ENCODE measurements at regions not wholly inside any gene's neighbourhood (a gene's known extent, or its start where the extent isn't known, plus 50 kb on each side); places are given as distances from the start of the nearest gene placed in this dataset.

DNA sequence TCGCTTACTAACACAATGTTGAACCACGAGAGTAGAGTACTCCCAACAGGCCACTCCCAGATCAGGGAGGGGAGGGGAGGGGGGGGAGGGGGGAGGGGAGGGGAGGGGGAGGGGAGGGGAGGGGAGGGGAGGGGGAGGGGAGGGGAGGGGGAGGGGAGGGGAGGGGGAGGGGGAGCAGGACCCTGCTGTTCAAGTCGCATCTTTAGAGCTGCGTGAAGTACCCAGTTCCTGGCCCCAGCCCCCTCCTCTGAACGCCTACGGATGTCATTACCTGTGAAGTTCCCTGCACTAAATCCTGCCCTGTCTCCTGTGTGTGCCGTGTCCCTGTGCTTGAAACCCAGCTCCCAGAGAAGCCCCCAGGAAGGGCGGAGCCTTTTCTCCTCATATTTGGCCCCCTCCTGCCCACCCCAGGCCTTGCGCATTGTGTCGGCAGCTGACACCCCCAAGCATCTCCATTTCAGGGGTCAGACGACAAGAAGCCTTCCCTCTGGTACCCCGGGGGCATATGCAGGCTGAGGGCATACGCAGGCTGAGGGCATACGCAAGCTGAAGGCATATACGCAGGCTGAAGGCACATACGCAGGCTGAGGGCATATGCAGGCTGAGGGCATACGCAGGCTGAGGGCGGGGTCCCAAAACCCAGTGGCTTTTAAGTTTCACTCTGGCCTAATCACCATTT is 330.2 kb downstream of the C16orf95 start:
- no peak for DNase-seq (ENCODE audit: extremely low read depth in 1 of 2, low read depth in 1 of 2)

DNA sequence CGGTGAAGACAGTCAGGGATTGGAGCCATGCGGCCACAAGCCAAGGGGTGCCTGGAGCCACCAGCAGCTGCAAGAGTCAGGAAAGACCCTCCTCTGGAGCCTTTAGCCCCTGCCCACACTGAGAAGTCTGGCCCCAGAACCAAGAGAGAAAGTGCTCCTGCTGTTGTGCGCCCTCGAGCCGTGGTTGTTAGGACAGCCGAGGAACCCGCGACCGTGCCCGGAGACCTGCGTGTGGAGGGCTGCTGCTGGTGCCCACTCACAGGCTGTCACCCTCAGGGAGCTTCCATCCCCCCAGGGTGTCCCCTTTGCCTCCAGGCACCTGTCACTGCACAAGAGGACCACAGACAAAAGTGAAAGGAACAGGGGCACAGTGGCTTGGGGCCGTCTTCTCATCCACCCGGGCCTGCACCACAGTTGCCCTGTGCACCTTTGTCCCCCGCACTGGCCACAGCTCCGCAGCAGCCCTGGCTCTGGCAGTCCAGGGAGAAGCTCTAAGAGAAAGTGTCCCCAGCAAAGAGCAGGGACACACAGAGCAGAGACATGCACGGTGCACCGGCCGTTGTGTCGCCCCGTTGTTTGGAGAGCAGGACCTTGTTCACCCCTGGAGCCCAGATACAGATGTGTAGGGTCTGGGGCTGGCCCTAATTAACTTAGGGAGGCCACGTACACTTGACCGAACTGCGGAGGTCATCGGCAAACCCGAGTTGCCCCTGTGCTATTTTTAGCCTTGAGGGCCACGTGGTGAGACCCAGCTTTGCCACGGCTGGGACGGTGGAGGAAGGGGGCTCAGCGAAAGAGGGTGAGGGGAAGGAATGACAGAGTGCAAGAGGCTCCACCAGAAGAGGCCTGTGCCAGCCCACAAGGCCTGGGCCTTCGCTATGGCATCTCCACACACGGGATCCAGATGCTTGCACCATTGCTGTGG is 329.2 kb downstream of the C16orf95 start:
- no peak for DNase-seq (ENCODE audit: extremely low read depth in 1 of 2, low read depth in 1 of 2)

DNA sequence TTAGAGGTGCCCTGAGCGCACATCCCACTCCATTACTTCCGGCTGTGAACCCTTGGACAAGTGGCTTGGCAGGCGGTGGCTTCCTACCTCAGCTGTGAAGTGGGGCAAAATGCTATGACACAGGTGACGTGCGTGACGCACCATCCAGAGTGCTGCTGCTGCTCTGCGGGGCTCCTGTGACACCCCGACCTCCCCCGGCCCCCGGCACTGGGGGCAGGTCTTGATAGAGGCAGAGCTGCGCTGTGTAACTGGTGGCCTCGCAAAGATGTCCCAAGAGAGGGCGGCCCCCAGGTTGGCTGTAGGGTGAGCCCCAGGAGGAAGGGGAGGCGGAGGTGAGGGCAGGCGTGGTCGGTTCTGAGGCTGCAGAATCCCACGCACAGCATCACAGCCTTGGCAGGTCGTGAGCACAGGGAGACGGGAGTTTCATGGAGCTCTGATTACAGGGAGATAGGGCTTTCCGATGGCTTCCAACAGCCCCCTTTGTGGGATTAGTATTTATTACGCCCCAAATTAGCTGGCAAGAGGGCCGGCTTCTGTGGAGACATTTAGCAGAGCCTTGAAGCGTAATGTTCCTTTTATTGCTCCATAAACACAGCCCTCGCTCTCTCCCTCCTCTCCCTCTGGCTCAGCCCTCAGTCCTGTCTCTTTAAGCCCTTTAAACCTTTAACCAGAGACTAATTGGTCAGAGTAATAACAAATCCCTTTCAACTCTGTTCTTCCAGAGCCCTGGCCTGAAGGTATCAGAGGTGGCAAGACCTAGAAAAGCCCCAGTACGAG is 328.1 kb downstream of the C16orf95 start:
- no peak for DNase-seq (ENCODE audit: extremely low read depth in 1 of 2, low read depth in 1 of 2)

DNA sequence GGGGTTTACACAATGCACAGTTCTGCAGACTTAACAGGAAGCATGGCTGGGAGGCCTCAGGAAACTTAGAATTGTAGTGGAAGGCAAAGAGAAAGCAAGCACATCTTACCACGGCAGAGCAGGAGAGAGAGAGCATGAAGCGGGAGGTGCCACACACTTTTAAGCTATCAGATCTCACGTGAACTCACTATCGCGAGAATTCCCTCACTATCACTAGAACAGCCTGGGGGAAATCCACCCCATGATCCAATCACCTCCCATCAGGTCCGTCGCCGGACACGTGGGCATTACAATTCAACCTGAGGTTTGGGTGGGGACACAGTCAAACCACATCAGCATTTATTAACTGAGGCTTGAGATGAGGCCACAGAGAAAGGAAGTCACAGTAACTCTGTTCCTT is 326.7 kb downstream of the C16orf95 start:
- no peak for DNase-seq (ENCODE audit: extremely low read depth in 1 of 2, low read depth in 1 of 2)

DNA sequence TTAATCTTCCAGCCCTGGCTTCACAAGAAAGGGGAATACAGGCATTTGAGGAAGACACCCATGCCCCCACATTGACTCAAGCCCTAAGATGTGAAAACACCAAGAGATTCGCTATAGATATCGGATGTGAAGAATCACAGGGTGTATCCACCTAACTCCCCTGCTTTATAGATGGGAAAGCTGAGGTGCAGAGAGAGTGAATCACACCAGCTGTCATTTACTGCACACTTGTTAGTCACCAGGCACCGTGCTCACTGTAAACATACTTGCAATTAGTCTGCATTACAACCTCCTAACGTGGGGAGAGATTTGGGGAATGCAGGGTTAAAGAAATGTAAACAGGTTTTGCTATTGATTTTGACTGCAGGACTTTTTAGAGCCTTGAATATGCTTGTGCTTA is 325.5 kb downstream of the C16orf95 start:
- no peak for DNase-seq (ENCODE audit: extremely low read depth in 1 of 2, low read depth in 1 of 2)

DNA sequence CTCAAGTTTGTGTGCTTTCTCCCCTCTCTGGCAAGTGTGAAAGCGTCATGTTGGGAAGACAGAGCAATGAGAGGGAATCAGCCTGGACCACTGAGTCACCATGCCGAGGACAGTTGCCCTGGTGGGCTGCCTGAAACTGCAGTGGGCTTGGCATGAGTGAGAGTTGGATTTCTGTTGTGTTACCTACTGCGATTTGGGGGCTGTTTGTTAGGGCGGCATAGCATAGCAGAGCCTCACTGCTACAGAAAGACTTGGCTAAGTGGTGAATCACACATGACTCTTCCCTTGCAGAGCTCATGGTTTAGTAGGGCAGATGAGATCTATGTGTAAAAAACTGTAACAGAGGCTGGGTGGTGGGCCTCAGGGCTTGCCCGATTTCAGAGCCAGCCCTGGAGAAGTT is 324.6 kb downstream of the C16orf95 start:
- DNase-seq (ENCODE audit: extremely low read depth in 1 of 2, low read depth in 1 of 2): no peak

DNA sequence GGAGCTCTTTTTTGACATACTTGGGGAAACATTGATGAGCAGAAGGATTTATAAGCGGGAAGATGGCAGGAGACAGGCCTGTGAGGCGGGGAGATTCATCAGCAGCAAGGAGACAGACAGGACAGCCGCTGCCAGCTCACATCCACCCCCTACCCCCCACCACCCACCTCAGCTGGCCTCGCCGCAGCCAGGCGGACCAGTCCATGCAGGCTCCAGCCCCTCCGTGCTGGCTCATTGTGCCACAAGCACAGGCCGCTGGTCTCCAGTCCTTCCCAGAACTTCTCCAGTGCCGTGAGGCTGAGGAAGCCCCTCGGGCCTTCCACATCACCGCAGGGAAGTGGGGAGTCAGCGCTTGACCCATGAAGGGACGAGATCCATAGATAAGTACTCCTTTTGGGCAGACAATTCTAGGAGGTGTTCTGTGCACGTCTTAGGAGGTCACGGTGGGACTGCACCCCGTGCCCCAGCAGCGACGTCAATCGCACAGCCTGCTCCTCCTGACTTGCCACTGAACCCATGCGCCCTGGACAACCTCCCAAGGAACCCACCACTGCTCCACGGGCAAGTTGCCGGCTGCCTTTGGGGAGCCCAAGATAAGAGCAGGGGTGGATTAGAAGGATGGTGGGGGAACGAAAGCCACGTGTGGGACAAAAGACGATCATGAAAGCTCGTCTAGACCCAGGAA is 323.6 kb downstream of the C16orf95 start:
- no peak for DNase-seq (ENCODE audit: extremely low read depth in 1 of 2, low read depth in 1 of 2)

DNA sequence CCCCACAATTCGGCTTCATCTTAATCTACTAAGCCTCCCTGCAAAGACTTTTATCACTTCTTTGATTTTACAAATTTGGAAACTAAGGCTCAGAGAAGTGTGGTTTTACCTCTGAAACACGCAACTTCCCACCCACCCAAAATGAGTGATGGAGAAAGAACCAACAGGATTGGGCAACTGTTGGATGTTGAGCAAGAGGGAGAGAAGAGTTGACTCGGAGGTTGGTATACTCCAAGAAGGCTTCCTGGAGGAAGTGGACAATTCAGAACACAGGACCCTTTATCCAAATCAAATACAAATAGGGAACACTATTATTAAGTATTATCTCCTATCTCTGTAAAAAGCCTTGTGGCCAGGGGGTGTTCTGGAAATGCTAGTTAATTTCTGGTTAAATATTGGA is 323.0 kb downstream of the C16orf95 start:
- no peak for DNase-seq (ENCODE audit: extremely low read depth in 1 of 2, low read depth in 1 of 2)

DNA sequence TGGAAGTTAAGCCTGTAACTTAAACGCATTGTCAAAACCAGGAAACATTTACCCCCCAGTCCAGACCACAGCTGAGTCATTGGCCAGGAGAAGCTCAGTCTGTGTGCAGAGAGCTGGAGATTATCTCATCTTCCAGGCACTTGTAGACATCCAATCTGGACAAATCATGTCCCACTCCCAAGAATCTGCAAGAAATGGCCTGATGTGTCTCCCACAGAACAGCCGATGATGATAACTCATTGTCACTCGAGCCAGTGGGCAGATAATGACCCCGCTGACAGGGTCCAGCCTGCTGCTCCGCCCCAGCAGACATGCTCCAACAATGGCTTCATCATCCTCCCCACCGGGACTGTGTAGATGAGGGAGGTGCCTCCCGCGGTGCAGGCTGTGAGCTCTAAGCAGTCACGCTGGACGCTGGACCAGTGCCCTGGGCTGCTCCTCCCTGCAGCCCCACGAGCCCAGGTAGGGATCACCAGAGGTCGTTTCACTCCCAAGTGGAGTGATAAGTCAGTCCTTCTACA is 322.5 kb downstream of the C16orf95 start:
- no peak for DNase-seq (ENCODE audit: extremely low read depth in 1 of 2, low read depth in 1 of 2)

DNA sequence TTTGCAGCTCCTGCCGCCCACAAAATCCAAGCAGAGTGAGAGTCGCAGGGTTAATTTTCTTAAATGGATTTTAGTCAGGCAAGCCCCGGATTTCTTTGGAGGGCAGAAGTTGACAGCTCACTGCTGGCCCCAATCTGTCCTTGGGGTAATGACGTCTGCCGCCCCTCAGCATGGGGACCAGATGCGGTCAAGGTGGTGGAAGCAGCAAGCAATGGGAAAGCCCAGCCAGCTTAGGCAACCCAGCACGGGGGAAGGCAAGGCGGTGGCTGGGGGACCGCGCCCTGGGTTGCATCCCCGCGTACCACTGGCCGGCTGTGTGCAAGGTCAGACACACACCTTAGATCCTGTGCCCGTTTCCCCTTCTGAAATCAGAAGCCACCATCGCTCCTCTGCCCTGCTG is 321.7 kb downstream of the C16orf95 start:
- DNase-seq (ENCODE audit: extremely low read depth in 1 of 2, low read depth in 1 of 2): no peak

DNA sequence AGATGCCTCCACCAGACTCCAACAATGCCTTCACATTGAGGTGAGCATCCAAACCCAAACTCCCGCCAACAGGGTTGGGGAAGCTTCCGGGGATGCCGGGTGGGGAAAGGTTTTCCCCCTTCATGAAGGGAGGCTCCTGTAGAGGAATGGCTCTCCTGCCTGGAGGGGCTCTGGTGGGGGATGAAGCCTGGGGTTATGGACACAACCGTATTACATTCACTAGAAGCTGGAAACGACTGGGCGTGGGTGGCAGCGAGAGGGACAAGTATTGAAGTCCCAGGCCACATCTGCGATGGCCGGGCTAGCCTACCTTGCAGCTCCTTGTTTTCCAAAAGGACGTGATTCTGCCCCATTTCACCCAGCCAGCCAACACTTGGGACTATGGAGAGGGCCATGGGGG is 321.1 kb downstream of the C16orf95 start:
- DNase-seq (ENCODE audit: extremely low read depth in 1 of 2, low read depth in 1 of 2): no peak

DNA sequence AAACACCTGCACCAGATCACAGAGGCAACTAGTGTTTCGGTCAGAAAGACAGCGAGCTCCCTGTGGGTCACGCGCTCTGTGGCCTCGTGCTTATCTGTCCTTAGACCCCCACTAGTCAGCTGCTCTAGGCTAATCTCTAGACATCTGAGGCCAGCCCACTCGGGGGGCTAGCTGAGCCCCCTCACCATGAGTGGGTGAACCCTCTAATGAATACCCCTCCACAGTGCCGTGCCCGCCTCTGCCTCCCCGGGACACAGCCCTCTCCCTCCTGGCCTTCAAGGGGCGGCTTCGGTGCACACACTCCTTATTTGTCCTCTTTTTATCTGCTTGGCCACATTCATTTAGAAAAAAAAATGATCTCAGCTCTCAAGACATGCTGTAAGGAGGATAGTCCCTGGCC is 320.1 kb downstream of the C16orf95 start:
- DNase-seq (ENCODE audit: extremely low read depth in 1 of 2, low read depth in 1 of 2): no peak

DNA sequence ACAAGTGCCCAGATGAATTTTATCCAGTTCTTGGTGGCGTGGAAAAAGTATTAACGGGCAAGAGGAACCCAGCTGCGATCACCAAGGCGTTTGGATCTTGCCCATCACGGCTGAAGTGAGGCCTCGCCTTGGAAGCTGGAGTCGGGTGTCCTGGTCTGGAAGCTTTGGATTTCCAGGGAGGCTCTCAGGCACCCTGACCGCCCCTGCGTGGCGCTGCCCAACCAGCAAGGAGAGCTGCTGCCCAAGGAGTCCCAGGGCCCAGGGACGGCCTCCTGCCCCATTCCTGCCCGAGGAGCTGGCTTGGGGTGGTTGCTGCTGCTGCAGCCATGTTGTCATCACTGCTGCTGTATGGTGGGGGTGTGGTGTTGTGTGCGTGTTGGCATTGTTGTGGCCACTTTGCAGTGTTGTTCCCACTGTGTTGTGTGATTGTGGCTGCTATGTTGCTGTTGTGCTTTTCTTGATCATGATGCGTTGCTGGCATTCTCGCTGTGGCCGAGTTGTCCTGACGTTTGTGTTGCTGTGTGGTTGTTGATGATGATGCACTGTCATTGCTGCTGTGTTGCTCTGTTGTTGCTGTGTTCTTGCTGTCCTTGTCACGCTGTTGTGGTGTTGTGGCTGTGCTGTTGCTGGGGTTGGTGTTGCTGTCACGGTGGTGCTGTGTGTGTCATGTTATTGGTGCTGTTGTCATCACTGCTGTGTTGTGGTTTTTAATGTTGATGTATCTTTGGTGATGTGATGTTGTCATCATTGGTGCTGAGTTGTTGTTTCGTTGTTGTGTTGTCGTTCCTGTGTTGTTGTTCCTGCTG is 318.8 kb downstream of the C16orf95 start:
- DNase-seq (ENCODE audit: extremely low read depth in 1 of 2, low read depth in 1 of 2): no peak

DNA sequence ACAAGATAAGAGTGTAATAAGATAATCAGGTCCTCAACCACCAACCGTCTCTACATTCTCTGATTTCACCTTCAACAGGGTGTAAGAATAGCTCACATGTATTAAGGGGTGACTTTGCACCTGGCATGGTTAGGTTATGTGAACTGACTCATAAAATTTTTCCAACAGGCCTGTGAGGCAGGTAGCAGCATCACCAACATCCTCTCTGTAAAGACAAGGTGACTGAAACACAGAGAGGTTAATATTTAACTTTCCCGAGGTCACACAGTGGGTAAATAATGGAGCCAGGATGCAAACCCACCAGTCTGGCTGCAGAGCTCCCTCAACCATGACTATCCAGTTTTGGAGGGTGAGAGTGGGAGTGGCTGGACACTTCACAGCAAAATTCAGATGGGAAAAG is 317.2 kb downstream of the C16orf95 start:
- no peak for DNase-seq (ENCODE audit: extremely low read depth in 1 of 2, low read depth in 1 of 2)

DNA sequence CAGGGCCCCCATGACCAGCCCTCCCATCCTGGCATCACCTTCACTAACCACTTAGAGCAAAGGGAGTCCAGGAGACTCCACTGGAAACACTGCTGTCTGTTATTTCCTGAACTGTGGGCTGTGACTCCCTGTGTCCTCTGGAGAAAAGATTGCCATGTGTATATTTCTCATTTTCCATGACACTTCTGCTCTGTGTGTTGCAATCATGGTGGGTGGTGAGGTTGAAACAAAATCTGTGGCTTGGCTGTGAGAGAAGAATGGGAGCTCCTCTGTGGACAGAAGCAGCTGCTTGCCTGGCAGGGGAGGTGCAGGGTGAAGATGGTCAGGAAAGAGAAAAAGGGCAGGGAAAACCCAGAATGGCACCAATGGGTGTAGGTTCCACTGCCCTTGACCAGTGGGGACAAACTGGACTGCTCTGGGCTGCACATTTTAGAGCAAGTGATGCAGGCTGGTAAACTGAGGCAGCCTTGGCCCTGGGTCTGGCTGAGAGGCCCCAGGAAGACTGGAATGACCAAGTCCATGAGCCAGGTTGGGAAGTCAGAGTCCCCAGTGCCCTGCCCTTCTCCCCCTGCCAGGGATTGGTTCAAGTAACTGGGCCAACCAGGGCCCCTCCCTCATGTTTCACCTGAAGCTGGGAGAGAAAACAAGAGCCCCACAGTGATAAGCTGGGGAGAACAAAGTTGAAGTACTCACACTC is 314.3 kb downstream of the C16orf95 start:
- no peak for DNase-seq (ENCODE audit: extremely low read depth in 1 of 2, low read depth in 1 of 2)

DNA sequence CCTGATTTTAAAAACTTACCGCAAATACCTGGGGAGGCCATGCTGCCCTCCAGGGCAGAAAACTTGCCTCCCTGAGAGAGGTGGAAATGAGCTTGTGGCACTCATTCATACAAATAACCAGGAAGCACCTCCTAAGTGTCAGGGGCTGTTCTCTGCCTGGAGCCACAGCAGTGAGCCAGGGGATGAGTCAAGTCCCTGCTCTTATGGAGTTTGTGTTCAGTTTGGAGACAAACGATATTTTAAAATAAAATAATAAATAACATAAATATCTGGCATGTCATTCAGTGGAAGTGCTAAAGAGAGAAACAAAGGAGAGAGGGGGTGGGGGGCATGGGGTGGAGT is 313.8 kb downstream of the C16orf95 start:
- DNase-seq (ENCODE audit: extremely low read depth in 1 of 2, low read depth in 1 of 2): no peak

DNA sequence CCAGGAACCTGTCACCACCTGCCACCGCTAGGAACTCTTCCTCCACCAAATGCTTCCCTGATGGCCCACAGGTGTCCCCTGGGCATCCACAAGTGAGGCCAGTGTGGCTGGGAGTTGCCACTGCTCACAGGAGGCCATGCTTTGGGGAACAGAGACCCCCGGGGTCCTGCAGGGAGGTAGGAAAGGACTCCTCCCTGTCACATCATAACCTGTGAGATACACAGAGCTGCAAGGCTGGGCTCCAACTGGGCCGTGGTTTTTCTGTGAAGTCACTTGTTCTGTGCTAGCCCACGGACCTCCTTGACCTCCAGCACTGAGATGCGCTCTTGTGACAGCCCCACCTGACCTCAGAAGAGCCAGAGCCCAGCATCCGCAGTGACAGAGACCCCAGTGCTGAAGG is 311.2 kb downstream of the C16orf95 start:
- no peak for DNase-seq (ENCODE audit: extremely low read depth in 1 of 2, low read depth in 1 of 2)

DNA sequence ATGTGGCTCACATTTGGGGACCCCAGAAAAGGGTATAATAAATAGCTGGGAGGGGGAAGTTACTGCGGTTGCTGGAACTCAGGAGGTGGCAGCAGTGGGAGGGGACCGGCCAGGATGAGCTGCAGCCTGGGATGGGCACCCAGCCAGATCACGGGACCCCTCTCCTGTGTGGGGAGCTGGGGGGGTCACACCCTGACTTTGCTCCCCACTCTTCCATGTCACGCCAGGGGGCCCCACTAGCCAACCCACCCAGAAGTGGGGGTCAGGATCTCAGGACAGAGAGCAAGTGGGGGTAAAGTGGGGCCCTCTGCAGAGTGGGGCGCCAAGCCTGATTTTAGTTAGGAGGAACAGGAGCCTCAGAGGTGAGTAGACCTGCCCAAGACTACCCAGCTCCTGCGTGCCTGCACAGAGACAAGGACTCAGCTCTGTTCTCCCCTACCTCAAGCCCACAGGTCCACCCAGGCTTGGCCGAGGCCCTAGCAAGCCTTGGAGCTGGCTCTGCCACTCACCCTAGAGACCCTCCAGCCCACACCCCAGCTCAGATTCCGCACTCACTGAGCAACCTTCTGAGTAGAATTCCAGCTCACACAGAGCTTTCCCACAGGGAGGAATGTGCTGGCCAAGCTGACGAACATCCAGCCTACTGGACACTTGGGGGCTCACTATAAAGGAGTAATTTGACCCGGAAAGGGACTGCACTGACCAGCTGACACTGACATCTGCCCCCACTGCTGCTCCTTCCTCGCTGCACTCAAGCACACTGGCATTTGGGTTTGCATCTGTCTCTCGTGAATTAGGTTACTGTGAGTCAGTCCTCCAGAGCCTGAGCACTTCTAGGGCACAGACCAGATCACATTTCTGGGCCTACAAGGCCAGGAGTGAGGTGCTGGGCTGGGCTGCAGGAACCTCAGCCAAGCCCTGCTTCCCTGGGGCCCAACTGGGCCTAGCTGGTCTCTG is 310.1 kb downstream of the C16orf95 start:
- DNase-seq (ENCODE audit: extremely low read depth in 1 of 2, low read depth in 1 of 2): no peak

Data from activated CD8-positive, alpha-beta memory T cell treated with anti-CD3 and anti-CD28 coated beads for 1 hour (primary cell).